CD4-positive, alpha-beta T cell (primary cell): ENCODE measurements at regions not wholly inside any gene's neighbourhood (a gene's known extent, or its start where the extent isn't known, plus 50 kb on each side); places are given as distances from the start of the nearest gene placed in this dataset.

Source experiments
- ATAC-seq: fragments of 200-7000 bp; cut with Tn5 transposase; one replicate; pipeline ENCODE4 v1.10.0; 2022; ENCODE audit warnings: mild to moderate bottlenecking; ENCODE audit not compliant: poor library complexity
- CTCF ChIA-PET: fragments of 350-600 bp; sonication (Branson Sonifier 250); formaldehyde crosslinking; loops from one replicate; lab custom pipeline; 2021; ENCODE audit warnings: antibody characterized with exemption, inconsistent platforms; lab: Charles Lee
- POLR2A ChIA-PET: fragments of 350-600 bp; sonication (Branson Sonifier 250); formaldehyde crosslinking; loops from one replicate; lab custom pipeline; 2021; ENCODE audit warnings: antibody characterized with exemption, inconsistent platforms; lab: Charles Lee
- DNase-seq, 14 experiments: peaks; one replicate each; pipeline ENCODE4 v3.0.0-alpha.2; 2013 to 2020; ENCODE audit warnings: mixed read lengths in 2 of 14
- H3K27ac ChIP-seq, 2 donors: one replicate each; pipeline versions ENCODE4 v1.5.1 to v1.7.0; 2013; ENCODE audit warnings: low read length in 2 of 2, low read depth in 1 of 2, mild to moderate bottlenecking in 1 of 2
- H3K27me3 ChIP-seq, 2 experiments: 1 replicate in 1 of 2; 2 replicates in 1 of 2; pipeline versions ENCODE4 v1.6.1 to v1.7.0; 2013; ENCODE audit warnings: low read length in 2 of 2, control low read depth in 1 of 2, mild to moderate bottlenecking in 1 of 2, moderate library complexity in 1 of 2; ENCODE audit not compliant: insufficient read depth in 2 of 2, control insufficient read depth in 1 of 2
- H3K36me3 ChIP-seq: one replicate; pipeline ENCODE4 v1.6.1; 2013; ENCODE audit warnings: low read length, control low read depth; ENCODE audit not compliant: insufficient read depth
- H3K4me1 ChIP-seq: one replicate; pipeline ENCODE4 v1.6.1; 2013; ENCODE audit warnings: low read length, control low read depth; ENCODE audit not compliant: insufficient read depth
- H3K4me3 ChIP-seq: one replicate; pipeline ENCODE4 v1.5.1; 2013; ENCODE audit warnings: mild to moderate bottlenecking, low read length, moderate library complexity
- H3K9me3 ChIP-seq, 2 experiments: 1 replicate in 1 of 2; 2 replicates in 1 of 2; pipeline versions ENCODE4 v1.6.1 to v1.7.0; 2013; ENCODE audit warnings: low read length in 2 of 2, mild to moderate bottlenecking in 2 of 2, control low read depth in 1 of 2, moderate library complexity in 1 of 2; ENCODE audit not compliant: control insufficient read depth in 1 of 2, insufficient read depth in 1 of 2
- H3K27ac Mint-ChIP-seq: one replicate; pipeline ENCODE4 v1.8.0; 2020; ENCODE audit warnings: mixed read lengths
- H3K27me3 Mint-ChIP-seq: one replicate; pipeline ENCODE4 v1.8.0; 2021; ENCODE audit warnings: mixed read lengths
- H3K36me3 Mint-ChIP-seq: one replicate; pipeline ENCODE4 v1.8.0; 2021; ENCODE audit warnings: low read depth, mixed read lengths
- H3K4me1 Mint-ChIP-seq: one replicate; pipeline ENCODE4 v1.8.0; 2021; ENCODE audit warnings: low read depth, mixed read lengths
- H3K4me3 Mint-ChIP-seq: one replicate; pipeline ENCODE4 v1.8.0; 2020; ENCODE audit warnings: mild to moderate bottlenecking, mixed read lengths
- H3K9me3 Mint-ChIP-seq: one replicate; pipeline ENCODE4 v1.8.0; 2020; ENCODE audit warnings: mixed read lengths
- intact Hi-C, 2 experiments: fragments of 100-400 bp; cut with DNase I in 1 of 2; cut with micrococcal nuclease in 1 of 2; formaldehyde crosslinking; loops; one replicate each; pipeline versions ENCODE4 v1.15.1 to v1.9.0; 2023 to 2025; cut with DNase I, micrococcal nuclease
- TF ChIP-seq, protein P1 (sequence below): fragments of 200-600 bp; IDR thresholded peaks from one replicate; pipeline ENCODE4 v1.8.0; 2022; ENCODE audit warnings: antibody characterized with exemption, mild to moderate bottlenecking

DNA sequence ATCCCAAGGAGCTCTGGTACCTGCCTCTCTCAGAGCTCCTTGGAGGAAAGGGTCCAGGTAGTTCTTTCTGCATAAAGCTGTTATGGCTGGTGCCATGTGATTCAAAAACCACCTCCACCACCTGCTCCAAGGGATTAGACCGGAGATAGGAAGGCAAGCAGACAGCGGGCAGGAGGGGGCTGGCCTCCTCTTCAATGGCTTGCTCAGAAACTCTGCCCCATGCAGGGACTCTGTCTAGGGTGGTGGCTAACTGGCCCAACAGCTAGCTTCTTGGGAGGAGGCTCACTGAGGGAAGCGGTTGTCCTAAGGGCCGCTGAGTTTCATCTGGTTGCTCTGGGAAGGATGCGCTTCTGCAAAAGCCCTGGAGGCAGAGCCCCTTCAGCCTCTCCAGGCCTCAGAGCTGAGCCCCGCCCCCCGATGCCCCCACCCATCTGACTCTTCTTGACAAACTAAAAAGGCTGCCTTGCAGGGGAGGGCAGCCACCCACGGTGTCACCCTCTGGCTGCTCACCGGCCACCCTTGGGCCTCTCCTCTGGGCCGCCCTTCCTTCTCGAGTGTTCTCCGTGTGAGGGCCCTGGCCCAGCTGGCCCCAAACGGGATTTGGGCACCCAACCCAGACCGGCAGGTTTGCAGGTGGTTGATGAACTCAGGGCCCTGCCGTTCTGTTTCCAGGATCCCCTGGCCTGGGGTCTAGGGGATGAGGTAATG is 90.2 kb downstream of the MCFD2 start:
- ChIA-PET POLR2A (no interaction called here), CTCF (no interaction called here)
- H3K4me3 Mint-ChIP-seq, result no peak overlapping the region
- Histone ChIP-seq H3K9me3 (peaks cover 0 to 17% of the 10 kb centered on the region in 2 experiments), H3K27me3 (peaks cover 0 to 11% of the 10 kb centered on the region in 2 experiments), H3K4me3 (no peak overlapping the region), H3K27ac (no peak overlapping the region), H3K4me1 (no peaks in the 10 kb centered on the region), H3K36me3 (no peaks in the 10 kb centered on the region)
- intact Hi-C loops, result no loop called here
- no peak overlapping the region for H3K27ac Mint-ChIP-seq
- no peaks in the 10 kb centered on the region for H3K36me3 Mint-ChIP-seq
- TF ChIP-seq, protein P1, sequence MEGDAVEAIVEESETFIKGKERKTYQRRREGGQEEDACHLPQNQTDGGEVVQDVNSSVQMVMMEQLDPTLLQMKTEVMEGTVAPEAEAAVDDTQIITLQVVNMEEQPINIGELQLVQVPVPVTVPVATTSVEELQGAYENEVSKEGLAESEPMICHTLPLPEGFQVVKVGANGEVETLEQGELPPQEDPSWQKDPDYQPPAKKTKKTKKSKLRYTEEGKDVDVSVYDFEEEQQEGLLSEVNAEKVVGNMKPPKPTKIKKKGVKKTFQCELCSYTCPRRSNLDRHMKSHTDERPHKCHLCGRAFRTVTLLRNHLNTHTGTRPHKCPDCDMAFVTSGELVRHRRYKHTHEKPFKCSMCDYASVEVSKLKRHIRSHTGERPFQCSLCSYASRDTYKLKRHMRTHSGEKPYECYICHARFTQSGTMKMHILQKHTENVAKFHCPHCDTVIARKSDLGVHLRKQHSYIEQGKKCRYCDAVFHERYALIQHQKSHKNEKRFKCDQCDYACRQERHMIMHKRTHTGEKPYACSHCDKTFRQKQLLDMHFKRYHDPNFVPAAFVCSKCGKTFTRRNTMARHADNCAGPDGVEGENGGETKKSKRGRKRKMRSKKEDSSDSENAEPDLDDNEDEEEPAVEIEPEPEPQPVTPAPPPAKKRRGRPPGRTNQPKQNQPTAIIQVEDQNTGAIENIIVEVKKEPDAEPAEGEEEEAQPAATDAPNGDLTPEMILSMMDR, result no peak
- no peaks in the 10 kb centered on the region for H3K9me3 Mint-ChIP-seq
- ATAC-seq (no peak), DNase-seq (no peak)
- no peaks in the 10 kb centered on the region for H3K4me1 Mint-ChIP-seq
- peaks cover 10% of the 10 kb centered on the region for H3K27me3 Mint-ChIP-seq

DNA sequence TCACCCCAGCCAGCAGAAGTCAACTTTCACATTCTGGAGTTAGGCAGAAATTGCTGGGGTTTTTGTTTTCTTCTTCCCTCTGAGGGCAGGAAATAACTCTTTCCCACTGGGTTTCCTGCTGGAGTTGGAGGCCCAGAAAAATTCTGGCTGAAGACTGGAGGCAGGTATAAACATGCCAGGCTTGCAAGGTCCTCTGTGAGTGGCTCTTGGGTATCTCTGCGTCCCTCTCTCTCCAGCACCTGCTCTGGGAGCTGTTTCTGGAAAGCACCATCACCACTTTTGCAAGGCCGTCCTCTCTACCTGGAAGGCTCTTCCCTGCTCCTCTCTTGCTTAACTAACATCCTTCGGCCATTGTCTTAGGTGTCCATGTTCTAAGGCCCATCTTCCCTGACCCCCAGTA is 91.0 kb downstream of the MCFD2 start:
- no peak overlapping the region for H3K27ac ChIP-seq
- peaks cover 3% of the 10 kb centered on the region for H3K27me3 Mint-ChIP-seq
- H3K27ac Mint-ChIP-seq, result no peak overlapping the region
- no peak for ATAC-seq
- H3K4me3 Mint-ChIP-seq, result no peak overlapping the region
- H3K9me3 Mint-ChIP-seq, result no peaks in the 10 kb centered on the region
- H3K36me3 ChIP-seq, result no peaks in the 10 kb centered on the region
- H3K4me1 Mint-ChIP-seq, result no peaks in the 10 kb centered on the region
- intact Hi-C loops, result no loop called here
- no peak overlapping the region for H3K4me3 ChIP-seq
- no peaks in the 10 kb centered on the region for H3K36me3 Mint-ChIP-seq
- ChIA-PET CTCF (no interaction called here), POLR2A (no interaction called here)
- H3K4me1 ChIP-seq, result no peaks in the 10 kb centered on the region
- TF ChIP-seq, protein P1, result no peak
- no peak for DNase-seq
- peaks cover 0 to 17% of the 10 kb centered on the region in 2 experiments for H3K9me3 ChIP-seq
- peaks cover 0 to 11% of the 10 kb centered on the region in 2 experiments for H3K27me3 ChIP-seq

DNA sequence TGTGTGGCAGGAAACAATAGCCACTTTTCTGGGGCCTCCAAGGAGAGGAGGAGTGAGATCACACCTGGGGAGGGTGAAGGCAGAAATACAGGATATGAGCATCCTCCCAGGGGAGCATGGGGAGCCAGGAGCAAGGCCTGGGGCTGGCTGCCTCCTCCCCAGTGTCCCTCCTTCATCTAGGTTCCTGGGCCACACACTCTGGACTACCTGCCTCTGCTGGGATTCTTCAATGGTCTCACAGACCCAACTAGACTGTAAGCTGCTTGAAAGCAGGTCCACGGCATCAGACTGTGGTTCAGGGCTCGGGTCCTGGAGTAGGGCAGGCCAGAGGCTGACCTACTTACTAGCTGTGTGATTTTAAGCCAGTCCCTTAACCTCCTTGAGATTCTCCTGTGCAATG is 94.0 kb downstream of the MCFD2 start:
- H3K9me3 Mint-ChIP-seq, result no peaks in the 10 kb centered on the region
- no peak overlapping the region for H3K27ac Mint-ChIP-seq
- TF ChIP-seq, protein P1, result no peak
- H3K27me3 Mint-ChIP-seq, result no peaks in the 10 kb centered on the region
- Histone ChIP-seq H3K4me1 (no peaks in the 10 kb centered on the region), H3K36me3 (no peaks in the 10 kb centered on the region), H3K9me3 (no peaks in the 10 kb centered on the region), H3K4me3 (no peak overlapping the region), H3K27ac (no peak overlapping the region), H3K27me3 (no peaks in the 10 kb centered on the region)
- intact Hi-C loops, result no loop called here
- DNase-seq (no peak), ATAC-seq (no peak)
- no peaks in the 10 kb centered on the region for H3K36me3 Mint-ChIP-seq
- POLR2A ChIA-PET, result no interaction called here
- no peak overlapping the region for H3K4me3 Mint-ChIP-seq
- CTCF ChIA-PET, result no interaction called here
- H3K4me1 Mint-ChIP-seq, result no peaks in the 10 kb centered on the region
